ENCODE measurements at regions not wholly inside any gene's neighbourhood (a gene's known extent, or its start where the extent isn't known, plus 50 kb on each side); places are given as distances from the start of the nearest gene placed in this dataset.

DNA sequence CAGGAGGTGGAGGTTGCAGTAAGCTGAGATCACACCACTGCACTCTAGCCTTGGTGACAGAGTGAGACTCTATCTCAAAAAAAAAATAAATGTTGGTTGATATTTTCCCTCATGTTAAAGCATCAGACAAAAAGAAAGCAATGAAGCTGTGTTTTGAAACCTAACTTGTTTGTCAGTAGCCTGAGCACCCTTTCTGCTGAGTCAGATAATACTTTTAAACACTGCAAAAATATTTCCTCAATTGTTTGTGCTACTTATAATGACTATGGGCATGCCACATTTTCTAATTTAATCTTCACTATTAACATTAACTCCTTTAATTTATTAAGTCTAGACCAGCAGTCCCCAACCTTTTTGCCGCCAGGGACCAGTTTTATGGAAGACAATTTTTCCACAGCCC is 236.3 kb upstream of the AGAP1 start:
- DNase-seq (ENCODE audit: low read depth in 1 of 2, low spot score in 1 of 2), result no peak

DNA sequence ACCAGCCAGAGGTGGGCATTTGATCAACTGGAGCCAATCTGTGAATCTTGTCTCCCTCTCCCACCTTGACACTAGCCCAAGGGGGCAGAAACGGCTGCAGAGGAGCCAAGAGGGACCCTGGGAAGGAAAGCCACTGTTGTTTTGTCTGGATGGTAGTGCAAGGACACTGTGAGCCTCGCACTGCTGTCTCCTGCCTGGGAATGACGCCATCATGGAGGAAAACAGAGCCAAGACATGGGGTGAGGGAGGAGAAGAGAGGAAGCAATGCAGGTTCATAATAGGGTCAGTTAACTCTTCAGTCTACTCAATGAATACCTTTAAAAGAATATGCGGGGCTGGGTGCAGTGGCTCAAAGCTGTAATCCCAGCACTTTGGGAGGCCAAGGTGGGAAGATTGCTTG is 231.1 kb upstream of the AGAP1 start:
- DNase-seq (ENCODE audit: low read depth in 1 of 2, low spot score in 1 of 2), result no peak

DNA sequence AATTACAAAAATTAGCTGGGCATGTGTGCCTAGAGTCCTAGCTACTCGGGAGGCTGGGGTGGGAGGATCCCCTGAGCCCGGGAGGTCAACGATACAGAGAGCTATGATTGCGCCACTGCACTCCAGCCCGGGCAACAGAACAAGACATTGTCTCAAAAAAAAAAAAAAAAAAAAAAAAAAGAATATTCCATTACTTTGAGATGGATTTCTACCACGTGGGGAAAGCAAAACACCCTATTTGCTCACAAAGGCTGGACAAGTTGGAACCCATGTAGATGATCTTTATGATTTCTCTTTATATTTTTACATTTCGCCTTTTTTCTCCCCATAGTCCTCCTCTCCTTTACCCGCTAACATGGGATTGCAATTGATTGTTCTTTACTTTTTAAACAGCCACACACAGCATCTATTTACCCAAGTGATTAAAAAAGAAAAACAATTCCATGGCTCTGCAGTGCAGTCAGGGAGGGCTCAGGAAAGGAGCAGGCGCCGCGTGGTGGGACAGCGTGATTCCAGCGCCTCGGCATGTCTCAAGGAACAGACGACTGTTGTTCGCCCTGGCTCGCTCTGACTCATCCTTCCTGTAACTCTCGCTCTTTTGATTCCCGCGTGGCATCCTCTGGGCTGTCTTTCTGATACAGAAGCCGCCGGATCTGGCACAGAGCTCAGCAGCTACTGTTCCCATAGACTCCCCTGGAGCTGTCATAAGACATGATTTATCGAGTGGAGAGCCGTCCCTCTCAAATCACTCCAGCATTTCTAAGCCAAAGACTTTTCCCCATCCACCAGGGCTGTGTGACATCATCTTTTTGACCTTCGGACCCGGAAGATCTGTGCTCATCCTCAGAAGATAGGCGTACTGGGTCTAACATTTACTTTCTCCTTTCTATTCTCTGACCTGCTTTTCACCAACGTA is 230.4 kb upstream of the AGAP1 start:
- no peak for DNase-seq (ENCODE audit: low read depth in 1 of 2, low spot score in 1 of 2)

DNA sequence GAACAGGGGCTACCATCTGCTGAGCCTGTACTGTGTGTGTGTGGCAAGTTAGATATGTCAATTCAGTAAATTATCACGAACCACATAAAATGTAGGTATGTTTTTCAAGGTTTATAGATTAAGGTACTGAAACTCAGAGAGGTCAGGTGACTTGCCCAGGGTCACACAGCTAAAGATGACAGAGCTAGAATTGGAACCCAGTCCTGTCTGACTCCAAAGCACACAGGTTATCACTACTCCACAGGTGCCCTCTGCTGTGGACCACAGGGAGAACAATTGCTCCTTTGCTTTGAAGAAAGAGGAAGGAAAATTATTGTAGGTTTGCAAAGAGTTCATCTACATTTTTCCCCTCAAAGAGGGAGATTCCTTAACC is 229.7 kb upstream of the AGAP1 start:
- DNase-seq (ENCODE audit: low read depth in 1 of 2, low spot score in 1 of 2), result no peak

DNA sequence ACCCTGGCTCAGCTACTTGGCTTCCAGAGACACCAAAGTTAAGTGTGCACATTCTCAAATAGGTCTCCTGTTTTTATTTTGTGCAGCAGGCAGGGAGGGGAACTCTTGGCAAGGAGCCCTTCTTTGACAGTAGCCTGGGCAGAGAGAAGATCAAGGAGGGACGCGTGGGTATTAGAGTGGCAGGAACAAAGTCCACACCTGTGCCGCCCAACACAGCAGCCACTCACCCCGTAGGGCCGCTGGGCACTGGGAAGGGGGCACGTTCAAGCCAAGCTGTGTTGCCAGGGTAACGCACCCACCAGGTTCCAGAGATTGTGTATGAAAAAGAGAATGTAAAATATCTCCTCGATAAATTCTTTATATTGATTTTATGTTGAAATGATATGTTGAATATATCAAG is 229.3 kb upstream of the AGAP1 start:
- no peak for DNase-seq (ENCODE audit: low read depth in 1 of 2, low spot score in 1 of 2)

DNA sequence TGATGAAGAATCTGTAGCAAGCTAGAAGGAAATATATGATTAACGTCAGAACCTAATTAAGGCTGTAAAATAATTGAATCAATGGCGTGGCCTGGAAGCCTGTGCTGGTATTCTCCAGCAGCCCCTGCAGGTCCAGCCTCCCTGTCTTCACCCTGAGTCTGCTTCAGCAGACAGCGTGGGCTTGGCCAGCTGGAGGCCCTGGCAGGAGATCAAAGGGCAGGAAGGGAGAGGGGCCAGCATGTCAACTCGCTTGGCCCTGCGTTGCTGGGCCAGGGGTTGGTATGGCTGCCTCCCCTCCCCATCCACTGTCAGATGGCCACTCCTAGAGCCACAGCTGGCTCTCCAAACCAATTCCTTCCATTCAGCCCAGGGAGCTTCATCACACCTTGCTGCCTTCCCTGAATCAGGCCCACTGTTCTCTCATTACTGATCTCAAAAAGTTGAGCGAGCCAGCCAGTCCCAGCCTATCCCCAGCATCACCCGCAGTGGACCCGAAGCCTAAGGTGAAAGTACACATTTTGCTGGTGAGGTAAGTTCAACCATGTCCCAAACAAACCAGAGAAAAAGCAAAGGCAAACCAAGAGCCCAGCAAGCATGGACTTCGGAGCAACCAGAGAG is 228.4 kb upstream of the AGAP1 start:
- no peak for DNase-seq (ENCODE audit: low read depth in 1 of 2, low spot score in 1 of 2)

DNA sequence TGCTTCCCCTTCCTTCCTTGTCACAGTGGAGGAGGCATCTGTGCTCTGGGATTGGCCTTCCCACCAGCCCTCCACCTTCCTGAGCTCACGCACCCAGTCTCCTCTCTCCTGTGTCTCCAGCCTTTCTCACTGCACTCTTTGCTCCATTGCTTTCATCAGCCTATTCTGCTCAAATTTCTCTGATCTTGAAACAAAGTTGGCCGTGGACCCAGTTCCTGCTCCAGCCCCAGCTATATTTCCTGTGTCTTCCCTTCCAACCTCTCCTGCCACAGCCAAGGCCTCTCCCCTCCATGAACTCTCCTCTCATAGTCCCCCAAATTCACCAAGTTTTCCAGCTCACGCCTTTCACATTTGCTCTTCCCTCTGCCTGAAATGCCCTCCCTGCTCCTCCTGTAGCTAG is 226.6 kb upstream of the AGAP1 start:
- no peak for DNase-seq (ENCODE audit: low read depth in 1 of 2, low spot score in 1 of 2)

DNA sequence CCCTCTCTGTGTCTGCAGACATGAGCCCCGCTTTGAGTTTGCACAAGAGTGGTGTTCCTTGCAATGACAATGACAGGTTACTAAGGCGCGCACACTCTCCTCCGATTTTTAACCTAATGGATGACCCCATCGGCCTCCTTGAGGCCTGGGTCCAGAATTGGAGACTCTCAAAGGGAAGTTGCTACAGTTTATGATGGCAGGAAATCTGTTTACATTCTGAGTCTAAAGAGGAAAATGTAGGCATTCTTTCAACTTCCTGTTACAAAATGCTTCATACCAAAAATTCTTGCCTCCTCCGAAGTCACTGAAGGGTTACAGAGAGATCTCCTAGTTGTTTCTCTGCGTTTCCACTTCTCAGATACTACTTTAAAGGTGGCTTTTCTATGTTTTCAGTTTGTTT is 225.3 kb upstream of the AGAP1 start:
- no peak for DNase-seq (ENCODE audit: low read depth in 1 of 2, low spot score in 1 of 2)

DNA sequence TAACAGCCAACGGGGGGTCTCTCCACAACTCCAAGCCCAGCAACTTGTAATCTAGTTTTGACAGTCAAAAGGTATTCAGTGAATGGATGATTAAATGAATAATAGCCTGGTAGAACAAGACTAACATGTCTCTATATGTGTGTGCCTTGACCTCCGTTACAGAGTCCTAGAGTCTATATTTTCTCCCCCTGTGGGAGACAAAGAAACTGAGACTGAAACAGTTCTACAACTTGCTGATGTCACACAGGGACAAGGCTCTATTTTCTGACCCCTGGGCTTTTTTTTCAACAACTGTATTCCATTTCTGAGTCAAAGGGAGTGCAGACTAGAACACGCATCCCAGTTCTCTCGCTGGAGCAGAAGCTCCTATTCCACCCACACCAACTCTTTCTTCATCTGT is 223.6 kb upstream of the AGAP1 start:
- no peak for DNase-seq (ENCODE audit: low read depth in 1 of 2, low spot score in 1 of 2)

DNA sequence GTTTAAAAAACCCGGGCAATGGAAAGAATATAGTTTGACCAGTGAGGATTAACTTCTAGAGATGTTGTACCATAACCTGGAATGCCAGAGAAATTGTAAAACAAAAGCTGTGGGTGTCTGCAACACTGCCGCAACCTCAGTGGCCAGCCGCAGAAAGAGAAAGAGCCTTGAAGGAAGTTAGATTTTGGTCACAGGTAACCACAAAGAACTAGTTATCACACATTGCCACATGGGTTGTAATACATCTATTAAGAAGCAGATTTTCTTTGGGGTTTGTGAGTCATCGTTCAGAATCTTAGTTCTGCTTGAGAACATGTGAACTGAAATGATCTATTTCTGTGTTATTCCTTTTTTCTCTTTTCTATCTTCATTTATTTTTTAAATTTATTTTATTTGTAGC is 222.9 kb upstream of the AGAP1 start:
- DNase-seq (ENCODE audit: low read depth in 1 of 2, low spot score in 1 of 2), result no peak

DNA sequence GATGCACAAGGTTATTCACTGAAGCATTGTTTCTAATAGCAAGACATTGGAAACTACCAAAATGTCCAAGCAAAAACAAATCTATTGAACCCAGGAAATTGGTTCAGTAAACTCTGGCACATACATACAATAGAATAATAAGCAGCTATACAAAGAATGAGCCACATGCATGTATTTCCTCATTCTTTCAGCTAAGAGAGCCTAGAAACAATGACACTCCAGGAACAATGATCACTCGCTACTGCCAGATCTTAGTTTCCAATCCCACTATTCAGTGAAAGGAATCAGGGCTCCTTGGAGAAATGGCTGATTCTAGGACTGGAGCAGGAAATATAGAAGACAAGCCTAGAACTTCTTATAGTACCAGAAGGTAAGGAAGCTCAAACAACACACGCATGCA is 221.9 kb upstream of the AGAP1 start:
- DNase-seq (ENCODE audit: low read depth in 1 of 2, low spot score in 1 of 2), result no peak

DNA sequence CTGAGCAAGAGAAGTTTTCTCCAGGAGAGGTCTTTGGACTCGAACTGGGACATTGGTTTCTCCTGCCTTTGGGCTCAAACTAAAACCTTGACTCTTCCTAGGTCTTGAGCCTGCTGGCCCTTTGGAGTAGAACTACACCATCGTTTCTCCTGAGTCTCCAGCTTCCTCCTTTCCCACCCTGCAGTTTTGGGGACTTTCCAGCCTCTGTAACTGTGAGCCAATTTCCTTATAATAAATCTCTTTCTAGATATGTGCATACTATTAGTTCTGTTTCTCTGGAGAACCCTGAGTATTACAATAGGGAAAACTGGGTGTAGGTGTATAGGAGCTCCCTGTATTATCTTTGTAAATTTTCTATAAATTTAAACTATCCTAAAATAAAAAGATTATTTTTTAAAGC is 219.8 kb upstream of the AGAP1 start:
- DNase-seq (ENCODE audit: low read depth in 1 of 2, low spot score in 1 of 2), result no peak

DNA sequence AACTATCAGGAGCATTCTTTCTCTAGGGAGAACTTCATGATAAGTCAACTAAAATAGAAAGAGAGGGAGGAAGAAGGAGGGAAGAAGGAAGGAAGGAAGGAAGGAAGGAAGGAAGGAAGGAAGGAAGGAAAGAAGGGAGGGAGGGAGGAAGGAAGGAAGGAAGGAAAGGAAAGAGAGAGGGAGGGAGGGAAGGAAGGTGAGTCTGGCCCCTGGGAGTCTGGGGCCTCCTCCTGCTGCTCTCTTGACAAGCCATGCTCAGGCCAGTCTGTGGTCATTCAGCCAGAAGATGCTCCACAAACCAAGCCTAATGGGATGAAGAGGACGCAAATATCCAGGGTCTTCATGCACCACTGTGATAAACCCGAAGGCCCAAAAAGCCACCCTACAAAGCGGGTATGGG is 216.4 kb upstream of the AGAP1 start:
- no peak for DNase-seq (ENCODE audit: low read depth in 1 of 2, low spot score in 1 of 2)

DNA sequence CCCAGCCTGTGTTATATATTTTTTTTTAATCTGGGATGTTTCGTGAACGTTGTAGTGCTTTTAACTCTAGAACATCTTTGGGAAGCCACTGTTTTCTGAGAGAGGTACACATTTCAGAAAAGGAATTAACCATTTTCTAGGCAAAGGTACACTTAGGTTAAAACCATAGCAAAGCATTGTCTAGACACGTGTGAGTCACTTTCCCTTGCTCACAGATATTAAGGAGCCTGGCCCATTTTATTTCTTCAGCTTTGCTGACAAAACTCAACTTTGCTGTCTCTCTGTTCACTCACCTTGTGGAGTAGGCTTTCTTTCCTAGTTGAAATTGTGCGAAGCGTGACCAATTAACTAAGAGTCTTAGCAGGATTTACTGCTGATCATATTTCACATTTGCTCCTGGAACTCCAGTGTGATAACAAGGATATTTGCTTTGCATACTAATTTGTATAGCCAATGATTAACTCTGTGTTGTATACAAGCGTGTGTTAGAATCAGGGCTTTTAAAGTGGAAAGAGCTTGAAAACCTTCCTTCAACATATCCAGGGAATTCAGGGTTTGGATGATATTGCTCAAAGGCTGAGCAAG is 215.0 kb upstream of the AGAP1 start:
- DNase-seq (ENCODE audit: low read depth in 1 of 2, low spot score in 1 of 2), result no peak

DNA sequence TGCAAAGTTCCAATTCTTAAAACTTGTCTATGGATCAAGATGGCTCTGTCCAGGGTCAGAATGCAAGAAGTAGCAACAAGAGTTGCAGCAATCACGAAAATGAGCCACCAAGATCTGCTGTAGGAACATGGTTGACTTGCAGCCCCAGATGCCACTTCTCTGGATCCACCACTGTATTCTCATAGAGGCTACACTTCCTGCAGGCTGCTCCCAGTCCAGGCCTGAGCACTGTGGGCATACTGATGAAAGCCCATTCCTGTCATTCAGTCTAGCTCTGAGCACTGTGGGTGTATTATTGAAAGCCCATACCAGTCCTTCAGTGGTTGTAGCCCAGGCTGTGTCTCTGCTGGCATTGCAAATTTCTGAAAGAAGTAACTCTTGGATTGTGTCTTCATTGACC is 213.9 kb upstream of the AGAP1 start:
- DNase-seq (ENCODE audit: low read depth in 1 of 2, low spot score in 1 of 2), result no peak

DNA sequence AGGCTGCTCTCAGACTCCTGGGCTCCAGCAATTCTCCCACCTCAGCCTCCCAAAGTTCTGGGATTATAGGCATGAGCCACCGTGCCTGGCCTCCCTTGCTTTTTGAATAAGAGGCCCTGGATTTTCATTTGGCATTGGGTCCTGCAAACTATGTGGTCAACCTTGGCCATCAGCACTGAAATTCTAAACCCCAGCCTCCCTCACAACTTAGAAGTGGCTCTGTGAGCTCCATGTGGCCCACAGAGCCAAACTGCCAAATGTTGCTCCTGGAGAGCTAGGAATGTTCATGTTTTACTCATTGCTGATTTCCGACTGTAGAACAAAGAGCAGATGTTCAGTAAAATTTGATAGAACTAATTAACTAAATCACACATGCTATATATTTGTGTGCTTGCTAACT is 210.6 kb upstream of the AGAP1 start:
- DNase-seq (ENCODE audit: low read depth in 1 of 2, low spot score in 1 of 2), result no peak

DNA sequence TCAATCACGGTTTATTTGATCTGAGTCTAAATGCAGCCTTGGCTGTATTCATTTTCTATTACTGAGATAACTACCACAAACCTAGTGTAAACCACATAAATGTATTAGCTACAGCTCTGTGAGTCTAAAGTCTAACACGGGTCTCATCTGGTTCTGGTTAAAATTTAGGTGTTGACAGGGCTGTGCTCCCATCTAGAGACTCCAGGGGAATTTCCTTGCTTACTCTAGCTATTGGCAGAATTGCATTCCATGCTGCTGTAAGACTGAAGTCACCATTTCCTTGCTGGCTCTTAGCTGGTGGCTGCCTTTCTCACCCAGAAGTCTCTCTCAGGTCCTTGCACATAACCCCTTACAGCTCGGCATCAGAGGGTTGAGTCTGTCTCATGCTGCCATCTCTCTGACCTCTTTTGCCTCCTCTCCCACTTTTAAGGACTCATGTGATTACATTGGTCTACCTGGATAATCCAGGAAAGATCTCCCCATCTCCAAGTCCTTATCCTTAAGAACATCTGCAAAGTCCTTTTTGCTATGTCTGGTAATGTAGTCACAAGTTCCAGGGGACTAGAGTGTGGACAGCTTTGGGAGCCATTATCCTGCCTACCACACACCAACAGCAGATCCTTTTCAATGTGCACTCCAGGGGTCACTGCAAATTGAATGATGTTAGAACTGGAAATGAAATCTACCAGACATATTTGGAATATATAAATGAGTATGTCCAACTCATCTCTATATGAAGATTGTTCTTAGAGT is 207.0 kb upstream of the AGAP1 start:
- no peak for DNase-seq (ENCODE audit: low read depth in 1 of 2, low spot score in 1 of 2)

DNA sequence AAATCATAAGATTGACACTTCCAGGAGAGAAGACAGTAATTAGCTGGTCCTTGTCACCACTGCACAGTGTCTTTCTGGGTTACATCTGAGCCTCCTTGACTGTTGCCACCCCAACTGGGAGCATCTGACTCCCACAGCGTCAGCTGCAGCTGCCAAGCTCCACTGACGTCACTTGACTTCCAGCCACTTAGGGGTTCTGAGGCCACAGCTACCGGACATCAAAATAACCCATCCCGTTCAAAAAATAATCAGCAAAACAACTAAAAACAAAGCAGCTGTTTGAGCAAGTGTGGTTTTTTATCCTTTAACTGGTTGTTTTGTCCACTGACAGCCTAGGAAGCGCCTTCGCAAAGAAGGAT is 206.5 kb upstream of the AGAP1 start:
- no peak for DNase-seq (ENCODE audit: low read depth in 1 of 2, low spot score in 1 of 2)

DNA sequence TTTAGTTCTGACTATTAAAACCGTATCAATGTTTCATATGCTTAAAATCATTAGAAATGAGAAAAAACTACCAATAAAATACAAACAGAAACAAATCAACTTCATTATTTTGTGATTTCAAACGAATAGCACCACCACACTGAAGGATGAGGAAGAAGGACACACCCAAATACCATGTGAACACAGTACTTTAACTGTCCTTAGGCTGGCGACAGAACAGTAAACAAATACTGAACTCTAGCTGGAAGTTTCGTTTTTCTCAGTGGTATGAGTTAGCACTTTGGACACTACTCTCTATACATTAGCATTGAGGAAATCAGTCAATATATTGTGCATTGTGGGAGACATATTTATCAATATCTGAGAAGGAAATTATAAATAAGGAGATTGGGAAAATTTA is 202.4 kb upstream of the AGAP1 start:
- no peak for DNase-seq (ENCODE audit: low read depth in 1 of 2, low spot score in 1 of 2)

DNA sequence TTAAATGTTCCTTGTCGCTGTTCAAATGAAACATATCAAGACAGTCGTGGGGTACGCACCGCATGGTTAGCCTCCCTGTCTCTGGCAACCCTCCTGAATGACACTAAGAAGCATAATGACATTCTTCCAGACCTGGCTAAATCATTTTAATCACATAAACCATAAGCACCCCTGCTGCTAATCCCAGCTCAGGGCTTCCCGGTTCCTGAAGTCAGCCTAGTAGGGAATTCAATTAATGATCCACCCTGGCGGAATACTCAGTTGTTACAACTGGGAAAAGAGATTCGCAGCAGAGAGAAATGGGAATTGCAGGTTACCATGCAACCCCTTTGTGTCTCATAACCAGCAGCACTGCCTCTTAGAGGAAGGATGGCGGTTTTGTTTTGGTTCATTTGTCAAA is 200.8 kb upstream of the AGAP1 start:
- DNase-seq (ENCODE audit: low read depth in 1 of 2, low spot score in 1 of 2), result no peak

DNA sequence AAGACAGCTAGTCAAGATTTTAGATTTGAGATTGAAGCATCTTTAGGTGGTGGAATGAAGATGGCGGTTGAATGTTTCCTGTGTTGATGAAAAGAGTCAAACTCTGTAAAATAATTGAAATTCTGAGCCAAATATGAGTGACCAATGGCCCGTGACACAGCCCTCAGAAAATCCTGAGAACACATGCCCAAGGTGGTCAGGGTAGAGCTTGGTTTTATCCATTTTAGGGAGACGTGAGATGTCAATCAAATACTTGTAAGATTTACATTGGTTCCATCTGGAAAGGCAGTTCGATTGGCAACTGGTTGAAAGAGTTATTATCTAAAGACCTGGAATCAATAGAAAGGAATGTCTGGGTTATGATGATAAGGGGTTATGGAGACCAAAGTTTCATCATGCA is 198.0 kb upstream of the AGAP1 start:
- DNase-seq (ENCODE audit: low read depth in 1 of 2, low spot score in 1 of 2), result no peak

Data from activated T-helper 1 cell treated with anti-CD3 and anti-CD28 coated beads, Interleukin-2, amount 50 U/mL, for 16 hours (primary cell).